ENCODE measurements at regions not wholly inside any gene's neighbourhood (a gene's known extent, or its start where the extent isn't known, plus 50 kb on each side); places are given as distances from the start of the nearest gene placed in this dataset.
"Not testable (repeated sequence)": the region's sequence is repeated elsewhere in the genome, so short reads cannot be mapped to it uniquely, and the experiment has no call there.

DNA sequence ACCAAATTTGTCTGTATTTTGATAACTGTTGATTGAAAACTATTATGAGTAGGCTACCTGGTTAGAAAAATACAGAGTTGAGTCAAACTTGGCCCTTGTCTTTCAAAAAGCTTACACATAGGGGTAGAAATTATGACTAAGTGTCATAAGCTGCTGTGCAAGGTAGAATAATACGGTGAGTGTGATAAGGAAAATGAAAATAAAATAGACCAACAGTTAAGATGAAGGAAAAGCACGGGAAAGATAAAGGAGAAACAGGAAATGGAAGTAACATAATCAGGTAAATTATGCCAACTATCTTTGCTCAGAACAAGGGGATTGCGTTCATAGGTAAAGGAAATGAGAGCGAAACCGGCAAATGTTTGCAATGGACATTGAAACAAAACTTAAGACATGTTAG, 302.5 kb downstream of the PCDH7 start:
- no peak for DNase-seq

DNA sequence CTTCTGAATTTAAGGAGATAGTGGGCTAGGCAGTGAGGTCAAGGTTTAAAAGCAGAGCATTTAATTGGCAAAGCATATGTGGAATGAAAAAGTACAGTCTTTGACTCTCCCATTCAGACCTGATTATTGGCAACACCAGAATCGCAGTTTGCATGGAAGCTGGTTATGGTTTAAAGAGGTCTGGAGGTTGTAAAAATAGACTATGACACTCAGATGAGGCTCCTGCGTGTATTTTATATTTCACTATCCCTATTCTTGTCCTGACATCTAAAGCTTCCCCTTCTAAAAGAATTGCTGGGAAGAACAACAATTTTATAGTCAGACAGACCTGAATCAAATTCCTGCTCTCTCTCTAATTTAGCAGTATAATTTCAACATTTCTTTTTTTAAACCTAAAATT, 302.9 kb downstream of the PCDH7 start:
- no peak for DNase-seq

DNA sequence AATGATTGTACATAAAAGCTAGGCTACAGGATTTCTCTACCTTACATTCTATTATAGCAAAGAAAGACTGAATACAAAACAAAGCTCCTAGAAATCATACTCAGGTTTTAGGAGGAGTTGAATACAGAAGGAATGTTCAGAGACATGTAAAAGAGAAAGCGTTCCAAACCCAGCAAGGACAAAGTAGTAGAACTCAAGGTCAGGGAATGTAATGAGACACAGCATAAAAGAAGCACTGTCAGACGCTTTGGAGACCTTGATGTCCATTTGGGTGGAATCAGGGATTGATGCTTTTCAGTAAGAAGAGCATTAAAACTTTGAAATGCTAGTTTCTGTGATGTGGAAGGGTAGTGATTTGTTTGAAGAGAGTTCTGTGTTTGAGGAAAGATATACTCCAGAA, 303.6 kb downstream of the PCDH7 start:
- no peak for DNase-seq

DNA sequence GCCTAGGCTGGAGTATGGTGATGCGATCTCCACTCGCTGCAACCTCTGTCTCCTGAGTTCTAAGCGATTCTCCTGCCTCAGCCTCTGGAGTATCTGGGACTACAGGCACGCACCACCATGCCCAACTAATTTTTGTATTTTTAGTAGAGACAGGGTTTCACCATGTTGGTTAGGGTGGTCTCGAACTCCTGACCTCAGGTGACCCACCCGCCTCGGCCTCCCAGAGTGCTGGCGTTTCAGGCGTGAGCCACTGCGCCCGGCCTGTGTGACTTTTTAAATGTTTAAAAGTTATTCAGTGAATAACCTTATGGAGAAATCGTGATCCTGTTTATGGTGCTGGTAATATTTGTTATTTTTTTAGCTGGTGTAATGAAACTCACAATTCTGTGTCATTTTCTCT, 304.6 kb downstream of the PCDH7 start:
- DNase-seq, result not testable (repeated sequence)

DNA sequence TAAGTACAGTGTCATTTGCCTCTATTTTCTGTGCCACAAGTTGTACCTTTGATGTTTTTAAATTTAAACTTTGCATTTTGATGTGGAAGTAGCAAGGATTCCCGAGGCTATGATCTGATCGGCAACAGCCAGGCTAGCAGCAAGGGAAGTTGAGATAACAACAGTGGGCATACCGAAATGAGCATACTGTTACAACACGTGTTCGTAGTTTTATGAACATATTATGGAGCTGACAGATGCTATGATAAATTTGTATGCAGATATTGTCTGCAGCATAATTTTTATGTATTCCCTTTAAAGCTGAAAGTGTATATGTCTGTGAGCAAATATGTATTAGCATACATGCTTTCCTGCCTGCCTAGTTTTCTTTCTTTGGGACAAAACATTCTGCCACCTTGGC, 306.1 kb downstream of the PCDH7 start:
- DNase-seq, result no peak

DNA sequence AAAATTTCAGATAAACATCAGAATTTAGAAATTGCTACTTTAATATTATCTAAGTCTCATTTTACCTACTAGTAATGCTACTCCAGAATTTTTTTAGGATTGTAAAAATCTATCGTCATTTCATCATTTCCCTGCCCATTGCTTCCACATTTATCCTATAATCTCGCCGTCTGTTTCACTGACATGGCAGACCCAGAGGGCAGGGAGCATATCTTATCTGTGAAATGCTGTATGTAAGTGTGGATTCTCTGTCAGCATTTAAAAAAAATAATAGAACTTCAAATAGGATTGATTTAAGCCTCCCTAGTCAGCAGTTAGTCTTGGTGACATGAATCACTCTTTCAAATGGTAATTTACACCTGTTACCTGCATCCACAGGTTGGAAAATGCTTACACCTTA, 314.4 kb downstream of the PCDH7 start:
- DNase-seq, result no peak

DNA sequence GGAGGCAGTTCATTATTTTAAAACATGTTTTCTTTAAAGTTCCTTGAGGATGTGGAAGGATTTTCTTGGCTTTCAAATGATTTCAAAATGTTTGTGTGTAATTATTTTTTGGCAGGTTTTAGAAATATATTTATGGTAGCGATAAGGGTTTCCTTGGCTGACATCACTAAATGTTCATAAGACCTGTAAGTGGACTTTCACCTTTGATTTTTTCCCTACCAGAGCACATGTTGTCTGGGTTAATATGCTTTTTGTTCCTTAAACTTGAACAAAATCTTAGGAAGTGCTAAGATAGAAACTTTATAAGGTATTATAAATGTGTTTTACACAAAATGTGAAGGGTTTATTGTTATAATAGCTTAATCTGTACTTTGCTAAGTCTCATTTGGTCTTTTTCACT, 315.6 kb downstream of the PCDH7 start:
- DNase-seq, result no peak

DNA sequence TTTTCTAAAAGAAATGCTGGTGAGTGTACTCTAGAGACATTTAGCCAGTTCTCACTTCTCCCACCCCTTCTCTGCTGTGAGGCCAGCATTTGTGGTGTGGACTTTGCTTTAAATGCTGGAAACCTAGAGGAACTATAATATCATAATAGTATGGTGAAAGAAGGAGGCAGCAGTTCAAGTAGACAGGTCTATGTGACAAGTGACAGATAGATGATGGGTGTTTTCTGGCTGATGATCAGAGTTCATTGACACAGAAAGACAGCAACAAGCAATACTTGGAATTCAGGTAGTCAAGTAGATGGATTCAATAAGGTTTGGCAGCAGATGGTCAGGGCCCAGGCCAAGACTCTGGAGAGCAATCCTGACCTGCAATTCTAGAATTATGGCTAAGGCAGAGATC, 317.5 kb downstream of the PCDH7 start:
- no peak for DNase-seq

DNA sequence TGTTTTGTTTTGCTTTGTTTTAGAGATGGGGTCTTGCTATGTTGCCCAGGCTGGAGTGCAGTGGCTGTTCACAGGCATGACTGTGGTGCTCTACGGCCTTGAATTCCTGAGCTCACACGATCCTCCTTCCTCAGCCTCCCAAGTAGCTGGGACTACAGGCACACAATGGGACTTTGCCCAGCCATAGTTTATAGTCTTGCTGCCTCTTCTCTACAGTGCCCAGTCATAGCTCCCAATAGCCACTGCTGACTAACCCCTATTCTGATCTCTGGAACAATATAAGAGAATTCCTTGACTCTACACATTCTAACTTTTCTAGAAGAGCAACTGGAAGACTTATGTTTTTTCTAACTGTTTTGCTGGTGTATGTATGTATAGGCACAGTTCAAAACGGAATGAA, 319.2 kb downstream of the PCDH7 start:
- DNase-seq, result no peak

DNA sequence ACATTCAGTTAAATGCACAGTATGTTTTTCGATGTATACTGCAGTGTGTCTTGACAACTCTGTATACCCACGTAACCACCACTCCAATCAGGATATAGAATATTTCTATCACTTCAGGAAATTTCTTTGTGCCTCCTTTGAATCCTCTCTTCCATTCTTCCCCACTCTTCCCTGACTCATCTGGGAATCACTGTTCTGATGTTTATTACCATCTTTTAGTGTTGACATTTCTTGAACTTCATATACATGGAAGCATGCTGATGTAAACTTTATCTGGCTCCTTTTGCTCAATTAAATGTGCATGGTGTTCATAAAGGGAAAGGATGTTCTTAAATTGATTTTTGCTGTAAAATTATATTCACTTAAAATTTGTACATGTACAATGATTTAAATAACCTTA, 319.9 kb downstream of the PCDH7 start:
- DNase-seq, result no peak

DNA sequence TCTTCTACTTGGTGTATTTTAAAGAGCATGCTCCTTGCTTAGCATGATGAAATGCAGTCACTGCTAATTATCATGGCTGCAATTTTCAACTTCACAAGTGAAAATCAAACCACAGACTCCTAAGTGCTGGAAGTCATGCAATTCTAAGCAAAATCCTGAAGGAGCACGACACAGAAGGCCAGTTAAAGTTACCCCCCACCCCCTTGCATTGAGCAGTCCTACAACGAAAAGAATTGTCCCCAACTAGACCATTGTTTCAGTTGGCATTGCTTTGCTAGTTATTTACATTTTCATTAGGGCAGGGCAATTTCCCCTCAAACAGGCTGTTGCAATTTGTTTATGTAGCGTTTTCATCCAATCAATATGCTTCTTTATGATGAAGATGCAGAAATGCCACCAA, 321.2 kb downstream of the PCDH7 start:
- DNase-seq, result no peak

DNA sequence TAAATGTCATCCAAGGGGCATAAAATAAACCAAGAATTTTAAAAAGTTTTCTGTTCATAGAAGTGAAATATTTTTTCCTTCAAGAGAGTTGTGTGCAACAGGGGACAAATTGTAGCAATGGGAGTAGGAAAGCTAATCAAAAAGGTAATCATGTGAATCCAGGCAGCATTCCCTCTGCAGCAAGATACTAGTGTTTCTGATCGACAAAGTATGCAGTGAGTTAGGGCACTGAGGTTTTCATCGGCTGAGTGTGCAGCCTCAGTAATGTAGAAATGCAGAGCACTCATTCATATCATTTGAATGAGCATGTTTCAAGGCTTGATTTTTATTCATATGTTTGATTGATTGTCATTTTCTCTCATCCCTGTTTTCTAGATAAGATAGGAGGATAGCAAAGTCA, 321.7 kb downstream of the PCDH7 start:
- DNase-seq, result no peak

DNA sequence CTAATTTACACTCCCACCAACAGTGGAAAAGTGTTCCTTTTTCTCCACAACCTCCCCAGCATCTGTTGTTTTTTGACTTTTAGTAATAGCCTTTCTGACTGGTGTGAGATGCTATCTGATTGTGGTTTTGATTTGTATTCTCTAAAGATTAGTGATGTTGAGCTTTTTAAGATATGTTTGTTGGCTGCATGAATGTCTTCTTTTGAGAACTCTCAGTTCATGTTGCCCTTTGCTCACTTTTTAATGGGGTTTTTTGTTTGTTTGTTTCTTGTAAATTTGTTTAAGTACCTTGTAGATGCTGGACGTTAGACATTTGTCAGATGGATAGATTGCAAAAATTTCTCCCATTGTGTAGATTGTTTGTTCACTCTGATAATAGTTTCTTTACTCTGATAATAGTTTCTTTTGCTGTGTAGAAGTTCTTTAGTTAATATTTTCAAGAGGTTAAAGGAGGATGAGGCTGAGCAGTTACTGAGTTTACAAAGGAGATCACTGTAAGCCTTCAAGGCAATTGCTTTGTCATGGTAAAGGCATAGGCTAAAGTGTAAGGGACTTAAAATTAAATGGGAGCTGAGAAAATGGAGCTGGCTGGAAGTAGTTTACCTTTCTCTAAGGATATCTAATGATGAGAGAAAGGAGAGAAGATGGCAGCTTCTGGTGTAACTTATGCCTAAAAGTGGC, 323.4 kb downstream of the PCDH7 start:
- peak; percentile 43 for DNase-seq

DNA sequence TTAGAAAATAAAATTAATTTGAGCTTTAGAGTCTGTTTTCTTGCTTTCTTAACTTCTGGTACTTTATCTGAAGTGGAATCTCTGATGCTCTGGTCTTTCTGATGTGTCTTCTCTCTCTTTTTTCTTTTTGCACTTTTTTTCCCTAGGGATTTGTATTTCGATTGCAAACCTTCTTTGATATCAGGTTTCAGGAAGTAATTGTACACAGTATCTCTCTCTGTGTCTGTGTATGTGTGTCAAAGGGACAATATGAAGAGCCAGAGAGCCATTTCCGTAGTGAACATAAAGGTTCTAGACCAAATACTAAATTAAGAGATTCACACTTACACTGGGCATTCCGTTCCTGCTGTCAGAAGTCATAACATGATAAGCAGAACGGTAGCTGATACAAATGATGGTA, 325.0 kb downstream of the PCDH7 start:
- DNase-seq, result peak; percentile 36

DNA sequence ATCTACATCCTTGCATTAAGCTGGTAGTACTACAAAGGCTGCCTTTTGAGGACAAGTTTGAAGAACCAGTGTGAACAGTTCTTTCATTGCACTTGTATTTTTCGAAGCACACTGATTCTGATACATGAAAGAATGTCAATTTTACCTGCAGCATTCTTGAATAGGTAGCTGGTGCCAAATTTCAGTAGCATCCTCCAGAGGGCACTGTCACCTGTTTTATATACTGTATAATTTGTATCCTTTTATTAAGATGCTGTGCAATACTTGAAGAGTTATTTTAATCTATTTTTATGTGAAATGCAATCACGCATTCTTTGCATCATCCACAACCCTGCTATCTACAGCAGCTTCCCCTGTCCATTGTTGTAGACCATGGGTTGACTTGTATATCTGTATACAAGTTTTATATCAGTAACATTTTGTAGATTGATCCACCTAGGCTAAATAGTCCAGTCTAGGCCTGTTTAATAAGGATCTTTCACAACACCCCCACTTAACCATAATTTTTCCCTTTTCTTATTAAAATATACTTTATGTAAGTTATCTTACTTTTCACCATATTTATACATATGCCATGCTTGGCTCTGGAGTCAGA, 325.7 kb downstream of the PCDH7 start:
- peak; percentile 61 for DNase-seq

DNA sequence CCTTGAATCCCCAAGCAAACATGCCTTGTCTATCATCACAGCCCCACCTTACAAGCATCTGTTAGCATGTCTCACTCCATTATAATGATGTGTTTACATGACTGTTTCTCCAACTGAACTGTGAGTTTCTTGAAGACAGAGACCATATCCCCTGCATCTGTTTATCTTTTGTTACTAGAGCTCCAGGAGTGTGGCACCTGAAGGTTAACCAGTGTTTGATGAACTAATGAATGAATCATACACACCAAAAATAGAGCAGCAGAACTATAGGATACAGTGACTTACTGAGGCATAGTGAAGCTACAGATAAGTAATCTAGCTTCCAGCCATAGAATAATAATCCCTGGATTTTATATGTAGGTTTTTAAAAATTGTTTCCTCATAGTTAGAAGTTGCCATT, 331.0 kb downstream of the PCDH7 start:
- DNase-seq, result peak; percentile 80

DNA sequence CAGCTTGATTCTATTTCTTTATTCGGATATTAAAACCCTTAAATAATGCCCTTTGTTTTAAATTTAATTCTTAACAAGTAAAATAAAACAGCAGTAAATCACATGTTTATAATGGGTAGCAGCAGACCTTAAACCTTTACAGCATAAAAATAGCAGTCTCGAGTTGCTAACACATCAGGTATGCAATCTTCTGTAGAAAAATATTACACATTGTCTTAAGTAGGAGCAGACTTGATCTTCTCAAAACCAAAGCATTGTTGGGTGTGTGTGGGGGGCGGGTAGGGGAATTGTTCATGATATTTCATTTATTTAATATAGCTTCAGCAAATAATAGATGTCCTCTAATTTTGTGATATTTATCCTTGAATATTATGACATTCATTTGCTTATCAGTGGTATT, 331.4 kb downstream of the PCDH7 start:
- no peak for DNase-seq

DNA sequence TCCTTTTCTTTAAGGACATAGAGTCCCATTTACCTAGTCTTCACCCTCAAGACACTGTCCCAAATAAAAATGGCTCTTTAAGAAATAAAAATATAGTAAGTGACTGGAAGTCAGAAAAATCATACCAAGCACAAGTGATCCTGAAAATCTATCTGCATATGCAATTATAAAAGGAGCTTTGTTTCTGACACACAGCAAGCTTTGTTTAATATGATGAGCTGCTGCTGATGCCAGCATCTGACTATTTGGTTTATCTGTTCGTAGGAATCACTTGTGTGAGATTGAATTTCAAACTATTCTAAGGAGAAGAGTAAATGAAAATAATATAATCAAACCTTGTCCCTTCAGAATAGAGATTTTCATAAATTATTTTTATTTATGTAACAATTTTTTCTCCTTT, 332.4 kb downstream of the PCDH7 start:
- DNase-seq, result no peak

DNA sequence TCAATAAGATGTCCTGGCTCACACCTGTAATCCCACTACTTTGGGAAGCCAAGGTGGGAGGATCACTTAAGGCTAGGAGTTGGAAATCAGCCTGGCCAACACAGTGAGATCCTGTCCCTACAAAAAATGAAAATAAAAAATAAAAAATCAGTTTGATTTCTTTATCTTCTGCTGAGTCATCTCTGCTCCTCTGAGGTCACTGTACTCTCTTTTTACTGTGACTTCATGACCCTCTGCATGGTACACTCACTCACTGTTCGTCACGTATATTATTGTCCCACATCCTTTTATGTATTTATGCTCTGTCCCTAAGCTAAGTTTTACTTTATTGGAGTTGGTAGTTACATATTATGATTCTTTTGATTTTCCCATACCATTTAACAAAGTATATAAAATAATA, 333.3 kb downstream of the PCDH7 start:
- DNase-seq, result no peak

DNA sequence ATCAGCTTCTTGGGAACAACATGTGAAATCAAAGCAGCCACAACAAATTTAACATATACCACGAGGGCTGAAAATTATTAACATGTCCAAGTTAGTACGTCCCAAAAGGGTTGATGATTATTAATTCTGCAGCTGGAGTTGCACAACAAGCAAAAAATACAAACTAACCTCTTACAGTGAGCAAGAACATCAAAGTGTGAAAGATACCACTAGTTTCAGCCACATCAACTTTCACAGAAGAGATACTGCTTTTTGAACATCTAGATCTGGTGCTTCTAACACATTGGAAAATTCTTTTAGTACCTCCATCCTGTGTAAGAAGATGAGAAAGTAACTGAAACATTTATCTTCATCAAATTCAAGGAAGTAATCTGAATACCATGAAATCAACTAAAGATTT, 334.1 kb downstream of the PCDH7 start:
- DNase-seq, result no peak

DNA sequence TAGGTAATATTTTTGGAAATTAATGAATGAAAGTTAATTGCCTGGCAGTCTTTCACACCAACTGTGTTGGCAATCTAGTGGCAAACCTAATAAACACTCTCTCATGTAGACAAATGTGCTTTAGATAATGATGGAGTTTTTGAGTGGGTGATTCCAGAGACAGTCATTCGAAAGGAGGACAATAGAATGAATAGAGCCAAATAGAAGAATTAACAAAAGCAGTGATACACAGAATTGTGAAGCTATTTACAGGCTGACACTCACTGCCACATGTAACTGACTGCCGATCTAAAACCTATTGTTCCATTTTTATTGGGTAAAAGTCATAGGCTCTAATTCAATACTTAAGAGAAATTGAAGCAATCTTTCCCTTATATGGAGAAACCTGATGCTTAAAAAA, 338.5 kb downstream of the PCDH7 start:
- no peak for DNase-seq

DNA sequence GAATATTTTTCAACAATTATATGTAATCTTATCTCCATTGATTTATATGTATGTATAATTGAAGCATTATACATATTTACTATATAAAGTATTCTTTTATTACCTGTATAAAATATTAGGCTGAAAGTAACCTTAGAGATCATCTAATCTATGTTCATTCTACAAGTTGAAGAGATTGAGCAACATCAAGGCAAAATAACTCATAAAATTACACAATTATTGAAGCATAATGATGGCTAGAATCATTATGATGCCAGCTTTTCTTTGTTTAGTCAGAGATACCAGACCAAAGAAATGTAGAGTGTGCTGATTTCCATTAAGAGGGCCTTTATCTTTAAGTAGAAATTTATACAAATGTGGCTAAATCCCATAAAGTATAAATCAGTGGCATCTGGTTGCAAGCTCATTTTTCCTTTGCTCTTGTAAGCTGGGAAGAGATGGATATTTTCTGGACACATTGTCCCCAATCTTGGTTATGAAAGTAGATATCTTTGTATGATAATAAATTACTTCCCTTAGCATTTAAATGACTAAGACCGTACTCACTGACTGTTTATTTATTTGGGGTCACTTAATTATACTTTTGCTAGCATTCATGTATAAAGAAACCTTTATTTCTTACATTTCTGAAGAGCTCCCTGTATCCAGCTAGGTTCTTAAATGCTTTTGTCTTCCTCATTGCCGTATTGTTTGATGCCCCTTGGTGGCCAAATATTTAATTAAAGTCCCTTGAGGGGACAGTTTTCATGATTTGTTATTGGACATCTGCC, 339.8 kb downstream of the PCDH7 start:
- DNase-seq, result peak; percentile 83

DNA sequence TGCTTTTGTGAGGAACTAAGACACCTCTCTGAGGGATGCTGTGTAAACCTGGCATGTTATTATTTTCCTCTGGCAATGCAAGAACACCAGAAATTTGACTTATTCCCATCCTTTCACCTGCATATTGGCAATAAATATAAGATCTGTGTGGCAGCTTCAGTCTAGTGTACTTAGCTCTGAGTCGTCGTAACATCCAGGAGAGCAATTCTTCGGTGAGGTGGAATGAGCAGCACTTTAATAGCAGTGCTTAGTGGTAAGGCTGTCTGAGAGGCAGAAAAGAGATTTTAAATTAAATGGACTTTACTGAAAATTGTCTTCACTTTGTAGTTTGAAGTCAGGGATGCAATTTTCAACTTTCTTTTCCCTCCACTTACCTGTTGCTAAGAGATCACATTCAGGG, 344.9 kb downstream of the PCDH7 start:
- peak; percentile 14 for DNase-seq

DNA sequence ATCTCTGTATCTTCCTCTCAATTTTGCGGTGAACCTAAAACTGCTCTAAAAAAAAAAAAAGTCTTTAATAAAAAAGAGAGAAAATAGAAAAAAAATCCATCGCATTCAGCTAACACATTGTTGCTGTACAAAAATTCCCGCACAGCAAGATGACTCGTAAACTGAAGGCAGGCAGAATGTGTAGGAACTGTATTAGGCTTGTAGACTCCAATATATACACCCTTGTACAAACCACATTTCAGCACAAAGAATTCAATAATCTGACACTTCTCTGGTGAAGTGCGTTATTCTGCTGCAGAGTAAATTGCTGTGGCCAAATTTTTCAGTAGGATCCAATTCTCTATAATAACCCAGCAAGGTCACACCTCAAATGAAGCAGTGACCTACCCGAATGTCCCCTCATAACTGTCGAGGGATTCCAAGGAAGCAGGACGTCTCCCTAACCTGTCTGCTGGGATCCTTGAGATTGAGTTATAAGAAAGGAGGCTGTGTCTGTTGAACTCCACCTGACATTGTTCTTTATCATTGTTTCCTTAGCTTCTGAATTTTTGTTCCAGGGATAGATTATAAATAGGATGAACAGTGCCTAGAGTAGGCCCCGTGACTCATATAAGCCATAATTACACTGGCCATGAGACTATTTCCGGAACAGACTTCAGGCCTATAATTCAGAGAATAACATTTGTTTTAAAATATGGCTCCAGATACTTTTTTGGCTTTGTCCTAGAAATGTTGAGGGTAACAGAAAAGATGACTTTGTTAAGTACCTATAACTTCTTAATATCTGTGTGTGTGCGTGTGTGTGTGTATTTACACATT, 348.3 kb downstream of the PCDH7 start:
- DNase-seq, result no peak

Measured in NCI-H69 (cell line).